ENCODE measurements at regions not wholly inside any gene's neighbourhood (a gene's known extent, or its start where the extent isn't known, plus 50 kb on each side); places are given as distances from the start of the nearest gene placed in this dataset.

GRCh38 chr22:34902335-34902734 lies 163.6 kb upstream of the ISX start:
- TF ChIP-seq ZNF644 (CRISPR knock-in tag; IDR thresholded peaks at IDR 0.05; ENCODE audit: low read depth): no peak
- no peak for TF ChIP-seq PPARG (CRISPR knock-in tag; conservative IDR thresholded peaks at IDR 0.05)
- TF ChIP-seq NFYB (CRISPR knock-in tag; IDR thresholded peaks at IDR 0.05): no peak
- TF ChIP-seq KAT2B (IDR thresholded peaks at IDR 0.05; ENCODE audit: borderline replicate concordance, low read depth, low read length): no peak
- TF ChIP-seq ZFP41 (CRISPR knock-in tag; IDR thresholded peaks at IDR 0.05; ENCODE audit: borderline replicate concordance): no peak
- TF ChIP-seq CTCF (CRISPR knock-in tag; IDR thresholded peaks at IDR 0.05): no peak
- TF ChIP-seq KMT2A (CRISPR knock-in tag; IDR thresholded peaks at IDR 0.05): no peak

Measured in HepG2 (cell line).